ENCODE measurements at regions not wholly inside any gene's neighbourhood (a gene's known extent, or its start where the extent isn't known, plus 50 kb on each side); places are given as distances from the start of the nearest gene placed in this dataset.

DNA sequence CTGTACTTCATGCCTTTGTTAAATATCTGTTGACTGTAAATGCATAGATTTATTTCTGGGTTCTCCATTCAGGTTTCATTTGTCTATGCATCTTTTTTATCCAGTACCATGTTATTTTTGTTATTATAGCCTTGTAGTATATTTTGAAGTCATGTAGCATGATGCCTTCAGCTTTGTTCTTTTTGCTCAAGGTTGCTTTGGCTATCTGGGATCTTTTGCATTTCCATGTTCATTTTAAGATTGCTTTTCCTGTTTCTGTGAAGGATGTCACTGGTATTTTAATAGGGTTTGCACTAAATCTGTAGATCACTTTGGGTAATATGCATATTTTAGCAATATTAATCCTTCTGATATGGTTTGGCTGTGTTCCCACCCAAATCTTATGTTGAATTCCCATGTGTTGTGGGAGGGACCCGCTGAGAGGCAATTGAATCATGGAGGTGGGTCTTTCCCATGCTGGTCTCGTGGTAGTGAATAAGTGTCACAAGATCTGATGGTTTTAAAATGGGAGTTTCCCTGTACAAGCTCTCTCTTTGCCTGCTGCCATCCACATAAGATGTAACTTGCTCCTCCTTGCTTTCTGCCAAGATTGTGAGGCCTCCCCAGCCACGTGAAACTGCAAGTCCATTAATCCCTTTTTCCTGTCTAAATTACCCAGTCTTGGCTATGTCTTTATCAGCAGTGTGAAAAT is 302.8 kb upstream of the SEMA3C start:
- TF ChIP-seq, protein P1, sequence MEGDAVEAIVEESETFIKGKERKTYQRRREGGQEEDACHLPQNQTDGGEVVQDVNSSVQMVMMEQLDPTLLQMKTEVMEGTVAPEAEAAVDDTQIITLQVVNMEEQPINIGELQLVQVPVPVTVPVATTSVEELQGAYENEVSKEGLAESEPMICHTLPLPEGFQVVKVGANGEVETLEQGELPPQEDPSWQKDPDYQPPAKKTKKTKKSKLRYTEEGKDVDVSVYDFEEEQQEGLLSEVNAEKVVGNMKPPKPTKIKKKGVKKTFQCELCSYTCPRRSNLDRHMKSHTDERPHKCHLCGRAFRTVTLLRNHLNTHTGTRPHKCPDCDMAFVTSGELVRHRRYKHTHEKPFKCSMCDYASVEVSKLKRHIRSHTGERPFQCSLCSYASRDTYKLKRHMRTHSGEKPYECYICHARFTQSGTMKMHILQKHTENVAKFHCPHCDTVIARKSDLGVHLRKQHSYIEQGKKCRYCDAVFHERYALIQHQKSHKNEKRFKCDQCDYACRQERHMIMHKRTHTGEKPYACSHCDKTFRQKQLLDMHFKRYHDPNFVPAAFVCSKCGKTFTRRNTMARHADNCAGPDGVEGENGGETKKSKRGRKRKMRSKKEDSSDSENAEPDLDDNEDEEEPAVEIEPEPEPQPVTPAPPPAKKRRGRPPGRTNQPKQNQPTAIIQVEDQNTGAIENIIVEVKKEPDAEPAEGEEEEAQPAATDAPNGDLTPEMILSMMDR (IDR thresholded peaks at IDR 0.05): no peak
- TF ChIP-seq RNF2 (IDR thresholded peaks at IDR 0.05; ENCODE audit: borderline replicate concordance, low read depth): no peak
- TF ChIP-seq, protein P2, sequence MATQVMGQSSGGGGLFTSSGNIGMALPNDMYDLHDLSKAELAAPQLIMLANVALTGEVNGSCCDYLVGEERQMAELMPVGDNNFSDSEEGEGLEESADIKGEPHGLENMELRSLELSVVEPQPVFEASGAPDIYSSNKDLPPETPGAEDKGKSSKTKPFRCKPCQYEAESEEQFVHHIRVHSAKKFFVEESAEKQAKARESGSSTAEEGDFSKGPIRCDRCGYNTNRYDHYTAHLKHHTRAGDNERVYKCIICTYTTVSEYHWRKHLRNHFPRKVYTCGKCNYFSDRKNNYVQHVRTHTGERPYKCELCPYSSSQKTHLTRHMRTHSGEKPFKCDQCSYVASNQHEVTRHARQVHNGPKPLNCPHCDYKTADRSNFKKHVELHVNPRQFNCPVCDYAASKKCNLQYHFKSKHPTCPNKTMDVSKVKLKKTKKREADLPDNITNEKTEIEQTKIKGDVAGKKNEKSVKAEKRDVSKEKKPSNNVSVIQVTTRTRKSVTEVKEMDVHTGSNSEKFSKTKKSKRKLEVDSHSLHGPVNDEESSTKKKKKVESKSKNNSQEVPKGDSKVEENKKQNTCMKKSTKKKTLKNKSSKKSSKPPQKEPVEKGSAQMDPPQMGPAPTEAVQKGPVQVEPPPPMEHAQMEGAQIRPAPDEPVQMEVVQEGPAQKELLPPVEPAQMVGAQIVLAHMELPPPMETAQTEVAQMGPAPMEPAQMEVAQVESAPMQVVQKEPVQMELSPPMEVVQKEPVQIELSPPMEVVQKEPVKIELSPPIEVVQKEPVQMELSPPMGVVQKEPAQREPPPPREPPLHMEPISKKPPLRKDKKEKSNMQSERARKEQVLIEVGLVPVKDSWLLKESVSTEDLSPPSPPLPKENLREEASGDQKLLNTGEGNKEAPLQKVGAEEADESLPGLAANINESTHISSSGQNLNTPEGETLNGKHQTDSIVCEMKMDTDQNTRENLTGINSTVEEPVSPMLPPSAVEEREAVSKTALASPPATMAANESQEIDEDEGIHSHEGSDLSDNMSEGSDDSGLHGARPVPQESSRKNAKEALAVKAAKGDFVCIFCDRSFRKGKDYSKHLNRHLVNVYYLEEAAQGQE (IDR thresholded peaks at IDR 0.05): no peak
- TF ChIP-seq ZFP36 (IDR thresholded peaks at IDR 0.05; ENCODE audit: borderline replicate concordance, partially characterized antibody): no peak
- TF ChIP-seq JUNB (IDR thresholded peaks at IDR 0.05): no peak
- TF ChIP-seq ESRRA (IDR thresholded peaks at IDR 0.05; ENCODE audit: borderline replicate concordance, low read length): no peak
- no peak for TF ChIP-seq MAFK (IDR thresholded peaks at IDR 0.05; ENCODE audit: partially characterized antibody)
- no peak for TF ChIP-seq POLR2AphosphoS2 (conservative IDR thresholded peaks at IDR 0.05; ENCODE audit: low read length)
